Calu3 (cell line): ENCODE measurements at regions not wholly inside any gene's neighbourhood (a gene's known extent, or its start where the extent isn't known, plus 50 kb on each side); places are given as distances from the start of the nearest gene placed in this dataset.

Experiments used
- BruUV-seq: library from RNA; stranded (reverse); fragments of 400-500 nt; replicated peaks from 2 replicates; lab custom pipeline; 2021; lab: Mats Ljungman, UMichigan
- CTCF ChIA-PET: fragments of 300-600 bp; sonication (Branson Sonifier 250); formaldehyde crosslinking; loops from one replicate; lab custom pipeline; 2022; ENCODE audit warnings: antibody characterized with exemption; lab: Charles Lee
- DNase-seq: peaks from one replicate; pipeline ENCODE4 v3.0.0; 2022
- H3K27ac Mint-ChIP-seq: one replicate; pipeline ENCODE4 v1.8.0; 2022; ENCODE audit warnings: mixed read lengths; ENCODE audit not compliant: unreplicated experiment
- H3K27me3 Mint-ChIP-seq: one replicate; pipeline ENCODE4 v1.8.0; 2022; ENCODE audit warnings: mixed read lengths; ENCODE audit not compliant: unreplicated experiment
- H3K36me3 Mint-ChIP-seq: one replicate; pipeline ENCODE4 v1.8.0; 2022; ENCODE audit warnings: mild to moderate bottlenecking, moderate library complexity, mixed read lengths; ENCODE audit not compliant: insufficient read depth, unreplicated experiment
- H3K4me1 Mint-ChIP-seq: one replicate; pipeline ENCODE4 v1.8.0; 2022; ENCODE audit warnings: mild to moderate bottlenecking, low read depth, mixed read lengths; ENCODE audit not compliant: unreplicated experiment
- H3K4me3 Mint-ChIP-seq: one replicate; pipeline ENCODE4 v1.8.0; 2022; ENCODE audit warnings: mild to moderate bottlenecking, low read depth, moderate library complexity, mixed read lengths; ENCODE audit not compliant: unreplicated experiment
- H3K9me3 Mint-ChIP-seq: one replicate; pipeline ENCODE4 v1.8.0; 2022; ENCODE audit warnings: low read depth, mixed read lengths; ENCODE audit not compliant: unreplicated experiment
- CTCF ChIP-seq: fragments of 200-600 bp; IDR thresholded peaks from one replicate; pipeline ENCODE4 v1.8.0; 2022; ENCODE audit warnings: antibody characterized with exemption; ENCODE audit not compliant: unreplicated experiment
- intact Hi-C: fragments of 100-400 bp; cut with micrococcal nuclease; formaldehyde crosslinking; loops from one replicate; pipeline ENCODE4 v1.10.0; 2022; ENCODE audit not compliant: unreplicated experiment

DNA sequence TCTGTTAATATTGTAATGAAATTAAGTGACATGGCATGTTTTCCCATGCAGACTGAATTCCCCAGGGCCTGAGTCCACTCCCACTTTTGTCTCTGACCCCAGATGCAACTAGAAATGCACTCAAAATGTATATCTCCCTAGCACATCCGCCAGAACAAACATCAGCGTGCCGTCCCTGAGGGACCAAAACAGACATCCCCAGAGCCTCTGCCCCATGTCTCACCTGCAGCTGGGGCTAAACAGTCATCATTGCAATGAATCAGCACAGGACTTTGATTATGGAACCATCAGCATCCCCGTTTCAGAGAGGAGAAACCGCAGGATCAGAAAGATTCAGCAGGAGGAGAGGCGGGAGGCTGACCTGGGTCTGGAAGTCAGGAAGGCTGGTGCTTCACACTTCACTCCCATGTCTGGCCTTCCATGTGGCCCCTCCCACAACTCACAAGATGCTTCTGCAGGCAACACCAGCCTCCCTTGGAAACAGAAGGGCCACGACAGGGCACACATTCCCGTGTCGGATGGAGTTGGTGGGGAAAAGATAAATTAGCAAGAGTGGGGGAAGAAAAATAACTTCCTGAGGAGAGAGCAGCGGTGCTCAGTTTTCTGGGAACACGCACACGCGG lies 130.6 kb upstream of the VSTM2B start:
- Mint-ChIP-seq H3K4me1 (no peaks in the 10 kb centered on the region), H3K9me3 (peaks cover 5% of the 10 kb centered on the region), H3K4me3 (no peak overlapping the region), H3K27me3 (peaks cover 52% of the 10 kb centered on the region), H3K36me3 (no peaks in the 10 kb centered on the region), H3K27ac (no peak overlapping the region)
- no peak for DNase-seq
- CTCF ChIA-PET = no interaction called here
- BruUV-seq = no TSS peak
- no peak for TF ChIP-seq CTCF
- intact Hi-C loops = no loop called here

DNA sequence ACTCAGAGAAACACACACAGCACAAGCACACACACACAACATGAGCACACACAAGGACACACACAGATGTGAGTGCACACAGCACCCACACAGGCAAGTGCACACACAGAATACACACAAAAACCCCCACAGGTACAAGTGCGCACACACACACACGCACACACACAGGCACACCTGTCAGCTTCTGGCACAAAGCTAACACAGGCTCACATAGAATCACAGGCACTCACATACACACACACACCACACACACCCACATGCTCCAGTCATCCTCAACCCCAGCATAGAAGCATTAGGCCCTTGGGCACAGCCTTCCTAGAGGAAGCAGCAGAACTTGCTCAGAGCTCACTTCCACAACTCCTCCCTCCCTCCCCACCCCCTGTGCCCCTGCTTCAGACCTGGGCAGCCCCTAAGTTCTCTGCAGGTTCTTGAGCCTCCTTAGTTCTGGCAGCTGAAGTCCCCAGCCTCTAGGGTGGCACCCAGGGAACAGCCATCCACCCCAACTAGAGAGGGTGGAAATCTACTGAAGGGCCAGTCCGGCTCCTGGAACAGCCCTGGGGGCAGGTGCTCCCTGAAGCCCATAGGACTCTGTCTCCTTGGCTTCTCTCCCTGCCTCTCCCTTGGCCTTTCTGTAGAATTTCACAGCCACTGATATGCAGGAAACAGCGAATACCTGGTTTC lies 129.9 kb upstream of the VSTM2B start:
- no peaks in the 10 kb centered on the region for H3K36me3 Mint-ChIP-seq
- no TSS peak for BruUV-seq
- no peak overlapping the region for H3K27ac Mint-ChIP-seq
- intact Hi-C loops = no loop called here
- peaks cover 58% of the 10 kb centered on the region for H3K27me3 Mint-ChIP-seq
- no peak overlapping the region for H3K4me3 Mint-ChIP-seq
- no peaks in the 10 kb centered on the region for H3K4me1 Mint-ChIP-seq
- TF ChIP-seq CTCF = no peak
- DNase-seq = no peak
- H3K9me3 Mint-ChIP-seq = no peaks in the 10 kb centered on the region
- CTCF ChIA-PET = no interaction called here

- CTCF ChIA-PET = no interaction called here
- DNase-seq = no peak
- no peaks in the 10 kb centered on the region for H3K36me3 Mint-ChIP-seq
- H3K27ac Mint-ChIP-seq = no peak overlapping the region
- BruUV-seq = no TSS peak
- H3K4me3 Mint-ChIP-seq = no peak overlapping the region
- no peaks in the 10 kb centered on the region for H3K9me3 Mint-ChIP-seq
- H3K27me3 Mint-ChIP-seq = peaks cover 62% of the 10 kb centered on the region
- TF ChIP-seq CTCF = no peak
- no peaks in the 10 kb centered on the region for H3K4me1 Mint-ChIP-seq
- intact Hi-C loops = no loop called here
Observed at GRCh38 chr19:29396925-29397324, 128.9 kb upstream of the VSTM2B start.

GRCh38 chr19:29397748-29398147 lies 128.0 kb upstream of the VSTM2B start:
- Mint-ChIP-seq H3K9me3 (no peaks in the 10 kb centered on the region), H3K4me3 (no peak overlapping the region), H3K36me3 (no peaks in the 10 kb centered on the region), H3K27ac (no peak overlapping the region), H3K27me3 (peaks cover 62% of the 10 kb centered on the region), H3K4me1 (no peaks in the 10 kb centered on the region)
- DNase-seq = no peak
- intact Hi-C loops = no loop called here
- TF ChIP-seq CTCF = no peak
- BruUV-seq = no TSS peak
- CTCF ChIA-PET = no interaction called here
